ENCODE measurements at regions not wholly inside any gene's neighbourhood (a gene's known extent, or its start where the extent isn't known, plus 50 kb on each side); places are given as distances from the start of the nearest gene placed in this dataset.

- TF ChIP-seq CTCF (IDR thresholded peaks at IDR 0.05) = no peak
- no peak for TF ChIP-seq POLR2A (IDR thresholded peaks at IDR 0.05)
- TF ChIP-seq EP300 (IDR thresholded peaks at IDR 0.05) = no peak
Observed at GRCh38 chr16:80105160-80105559, 435.6 kb upstream of the DYNLRB2 start.
